Cardiac muscle cell (in vitro differentiated cells and primary cell): ENCODE measurements at regions not wholly inside any gene's neighbourhood (a gene's known extent, or its start where the extent isn't known, plus 50 kb on each side); places are given as distances from the start of the nearest gene placed in this dataset.

Experiments
- DNase-seq, 2 donors: peaks; one replicate each; pipeline versions ENCODE4 v3.0.0 to v3.0.0-alpha.2; 2010 to 2017; ENCODE audit warnings: low read depth in 1 of 2, low spot score in 1 of 2
- H3K27ac ChIP-seq: fragments of 200-600 bp; sonication (generic); 2 replicates; pipeline ENCODE4 v1.5.1; 2016
- H3K27me3 ChIP-seq: fragments of 200-600 bp; sonication (generic); 2 replicates; pipeline ENCODE4 v1.6.0; 2016; ENCODE audit warnings: control low read depth
- H3K36me3 ChIP-seq: fragments of 200-600 bp; sonication (generic); 2 replicates; pipeline ENCODE4 v1.5.1; 2016; ENCODE audit warnings: control low read depth
- H3K4me1 ChIP-seq: fragments of 200-600 bp; sonication (generic); 2 replicates; pipeline ENCODE4 v1.8.1; 2017; ENCODE audit warnings: low read depth, mild to moderate bottlenecking, mixed run types
- H3K4me3 ChIP-seq: fragments of 200-600 bp; sonication (generic); 2 replicates; pipeline ENCODE4 v1.5.1; 2016; ENCODE audit warnings: mild to moderate bottlenecking
- H3K9me3 ChIP-seq: fragments of 200-600 bp; sonication (generic); 2 replicates; pipeline ENCODE4 v1.5.1; 2017; ENCODE audit warnings: low read depth, mild to moderate bottlenecking, control low read depth
- TF ChIP-seq, protein P1 (sequence below): IDR thresholded peaks from 2 replicates; pipeline ENCODE4 v1.5.1; 2012; ENCODE audit warnings: low read depth, mild to moderate bottlenecking, low read length

- Histone ChIP-seq H3K27me3 (no peaks in the 10 kb centered on the region), H3K4me3 (no peak overlapping the region), H3K4me1 (no peaks in the 10 kb centered on the region), H3K9me3 (no peaks in the 10 kb centered on the region), H3K36me3 (no peaks in the 10 kb centered on the region), H3K27ac (no peak overlapping the region)
- TF ChIP-seq, protein P1, sequence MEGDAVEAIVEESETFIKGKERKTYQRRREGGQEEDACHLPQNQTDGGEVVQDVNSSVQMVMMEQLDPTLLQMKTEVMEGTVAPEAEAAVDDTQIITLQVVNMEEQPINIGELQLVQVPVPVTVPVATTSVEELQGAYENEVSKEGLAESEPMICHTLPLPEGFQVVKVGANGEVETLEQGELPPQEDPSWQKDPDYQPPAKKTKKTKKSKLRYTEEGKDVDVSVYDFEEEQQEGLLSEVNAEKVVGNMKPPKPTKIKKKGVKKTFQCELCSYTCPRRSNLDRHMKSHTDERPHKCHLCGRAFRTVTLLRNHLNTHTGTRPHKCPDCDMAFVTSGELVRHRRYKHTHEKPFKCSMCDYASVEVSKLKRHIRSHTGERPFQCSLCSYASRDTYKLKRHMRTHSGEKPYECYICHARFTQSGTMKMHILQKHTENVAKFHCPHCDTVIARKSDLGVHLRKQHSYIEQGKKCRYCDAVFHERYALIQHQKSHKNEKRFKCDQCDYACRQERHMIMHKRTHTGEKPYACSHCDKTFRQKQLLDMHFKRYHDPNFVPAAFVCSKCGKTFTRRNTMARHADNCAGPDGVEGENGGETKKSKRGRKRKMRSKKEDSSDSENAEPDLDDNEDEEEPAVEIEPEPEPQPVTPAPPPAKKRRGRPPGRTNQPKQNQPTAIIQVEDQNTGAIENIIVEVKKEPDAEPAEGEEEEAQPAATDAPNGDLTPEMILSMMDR: no peak
- DNase-seq: no peak
These were observed 2396.1 kb upstream of the C9orf72 start for GRCh38 chr9:29969408-29969807.

DNA sequence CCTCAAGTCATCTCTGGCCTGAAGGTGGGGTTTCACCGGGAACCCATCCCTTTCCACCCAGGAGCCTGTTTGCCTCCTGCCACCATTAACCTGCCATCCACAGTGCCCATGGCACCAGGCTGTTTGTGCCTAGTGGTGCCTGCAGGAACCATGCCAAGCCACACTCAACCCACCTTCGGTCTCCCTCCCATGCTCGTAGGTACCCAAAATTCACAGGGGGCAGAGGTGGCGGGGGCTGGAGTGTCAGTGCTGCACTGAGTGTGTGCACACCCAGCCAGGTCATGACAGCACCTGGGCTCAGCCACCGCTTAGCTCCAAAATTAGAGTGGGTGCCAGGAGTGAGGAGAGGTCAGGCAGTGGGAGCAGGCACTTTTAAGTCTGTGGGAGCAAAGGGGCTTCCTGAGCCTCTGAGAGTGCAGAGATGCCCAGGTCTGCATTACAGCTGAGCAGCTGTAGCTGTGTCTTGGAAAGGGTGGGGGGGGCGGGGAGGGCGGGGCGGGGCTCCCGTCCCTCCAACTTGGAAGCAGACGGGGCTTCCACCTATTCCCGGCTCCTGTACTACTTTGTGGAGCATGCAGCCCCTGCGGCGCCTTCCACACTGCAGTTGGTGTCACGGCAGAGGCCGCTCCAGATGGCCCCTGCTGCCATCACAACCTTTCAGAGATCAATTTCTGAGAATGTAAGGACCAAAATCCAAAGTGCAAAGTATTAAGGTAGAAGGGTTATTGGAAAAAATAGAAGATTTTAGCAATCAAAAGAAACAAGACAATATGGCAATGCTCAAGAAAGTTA lies 2396.8 kb upstream of the C9orf72 start:
- TF ChIP-seq, protein P1: no peak
- no peak for DNase-seq
- no peaks in the 10 kb centered on the region for H3K4me1 ChIP-seq

DNA sequence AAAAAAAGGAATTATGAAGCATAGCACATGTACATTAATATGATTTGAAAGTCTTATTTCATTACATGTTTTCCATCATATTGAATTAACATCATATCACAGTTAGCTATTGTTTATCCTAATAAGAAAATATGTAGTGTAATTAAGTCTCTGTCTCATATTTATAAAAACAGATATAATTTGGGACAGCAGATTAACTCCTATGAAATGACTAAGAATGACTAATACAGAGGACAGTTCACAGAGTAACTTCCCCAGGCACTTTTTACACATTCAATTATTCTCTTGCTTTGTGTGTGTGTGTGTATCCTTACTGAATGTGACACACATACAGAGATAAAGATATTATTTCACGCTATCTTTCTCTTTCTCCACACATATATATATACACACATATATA lies 2400.9 kb upstream of the C9orf72 start:
- no peak overlapping the region for H3K27ac ChIP-seq
- TF ChIP-seq, protein P1: no peak
- H3K9me3 ChIP-seq: no peaks in the 10 kb centered on the region
- H3K4me1 ChIP-seq: no peaks in the 10 kb centered on the region
- H3K27me3 ChIP-seq: no peaks in the 10 kb centered on the region
- no peaks in the 10 kb centered on the region for H3K36me3 ChIP-seq
- no peak overlapping the region for H3K4me3 ChIP-seq
- no peak for DNase-seq

More for the DNA sequence above, 2396.8 kb upstream of the C9orf72 start:
- Histone ChIP-seq H3K4me3 (no peak overlapping the region), H3K9me3 (no peaks in the 10 kb centered on the region), H3K36me3 (no peaks in the 10 kb centered on the region), H3K27me3 (no peaks in the 10 kb centered on the region), H3K27ac (no peak overlapping the region)

DNA sequence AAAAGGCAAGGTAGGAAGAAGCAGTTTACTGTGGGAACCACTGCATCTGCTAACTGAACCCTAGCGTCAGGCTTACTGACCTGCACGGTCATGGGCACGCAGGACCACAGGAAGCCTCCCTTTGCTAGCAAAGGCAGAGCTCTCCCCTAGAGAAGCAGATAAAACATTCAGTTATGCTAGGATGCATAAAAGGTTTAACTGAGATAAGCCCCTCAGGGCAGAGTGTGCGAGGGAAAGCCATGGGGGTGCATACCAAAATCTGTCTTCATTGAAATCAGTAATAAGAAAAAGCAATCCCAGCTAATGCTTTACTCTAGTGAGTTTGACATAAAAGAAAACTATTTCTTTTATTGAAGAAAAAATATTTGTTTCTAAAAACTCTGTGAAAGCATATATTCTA lies 2403.7 kb upstream of the C9orf72 start:
- Histone ChIP-seq H3K4me3 (no peak overlapping the region), H3K9me3 (no peaks in the 10 kb centered on the region), H3K27ac (no peak overlapping the region), H3K4me1 (no peaks in the 10 kb centered on the region), H3K27me3 (no peaks in the 10 kb centered on the region), H3K36me3 (no peaks in the 10 kb centered on the region)
- TF ChIP-seq, protein P1: no peak
- no peak for DNase-seq

GRCh38 chr9:29981013-29981412 lies 2403.4 kb upstream of the ACO1 start:
- Histone ChIP-seq H3K27me3 (no peaks in the 10 kb centered on the region), H3K9me3 (no peaks in the 10 kb centered on the region), H3K4me1 (no peaks in the 10 kb centered on the region), H3K27ac (no peak overlapping the region), H3K36me3 (no peaks in the 10 kb centered on the region), H3K4me3 (no peak overlapping the region)
- TF ChIP-seq, protein P1: no peak
- no peak for DNase-seq
